ENCODE measurements at regions not wholly inside any gene's neighbourhood (a gene's known extent, or its start where the extent isn't known, plus 50 kb on each side); places are given as distances from the start of the nearest gene placed in this dataset.

GRCh38 chr20:24738981-24739633 is 210.0 kb upstream of the CST7 start:
- no peak for DNase-seq (ENCODE audit: low read depth)

GRCh38 chr20:24739746-24740145 is 209.3 kb upstream of the CST7 start:
- DNase-seq (ENCODE audit: low read depth): no peak

DNA sequence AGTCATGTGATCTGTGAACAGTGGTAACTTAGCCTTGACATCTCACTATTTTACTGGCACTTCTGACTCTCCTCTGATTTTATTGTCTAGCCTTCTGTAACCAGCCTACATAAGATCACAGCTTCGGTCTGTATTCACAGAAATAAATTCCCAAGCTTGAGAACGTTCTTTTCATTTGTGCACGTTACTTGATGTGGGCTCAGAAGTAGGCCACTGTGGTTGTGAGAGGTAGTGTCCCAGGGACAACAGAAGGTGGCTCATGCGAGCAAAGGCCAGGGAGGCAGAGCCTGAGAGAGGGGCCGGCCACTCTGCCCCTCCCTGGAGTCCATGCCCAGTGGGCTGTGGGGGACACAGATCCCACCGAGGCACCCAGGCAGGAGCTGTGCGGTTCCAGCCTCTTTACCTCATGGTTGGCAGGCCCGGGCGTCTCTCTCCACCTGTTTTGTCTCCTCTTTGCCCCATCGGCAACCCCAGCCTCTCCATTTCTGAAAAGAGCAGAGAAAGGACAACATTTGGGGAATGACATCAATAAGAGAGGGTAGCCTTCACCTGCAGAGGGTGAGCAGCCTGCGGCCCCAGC is 207.5 kb upstream of the CST7 start:
- no peak for DNase-seq (ENCODE audit: low read depth)

- DNase-seq (ENCODE audit: low read depth): no peak
These were observed 206.6 kb upstream of the CST7 start for GRCh38 chr20:24742436-24742835.

DNA sequence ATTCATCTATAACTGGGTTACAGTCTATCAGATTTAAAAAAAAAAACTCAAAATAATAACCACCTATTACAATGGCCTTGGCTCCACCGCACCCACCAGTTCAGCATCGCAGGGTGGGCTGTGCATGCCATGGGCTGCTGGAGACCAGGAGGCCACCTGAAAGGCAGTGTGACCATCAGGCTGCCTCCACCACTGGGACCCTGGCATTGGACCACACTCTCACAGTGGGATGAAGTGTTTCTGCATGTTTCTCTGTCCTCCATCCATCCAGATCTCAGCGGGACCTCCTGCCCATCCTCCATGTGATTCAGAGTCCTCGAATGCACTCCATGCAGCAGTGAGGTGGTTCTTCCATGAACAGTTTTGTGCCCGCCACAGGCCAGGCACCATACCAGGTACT is 206.1 kb upstream of the CST7 start:
- DNase-seq (ENCODE audit: low read depth): no peak

GRCh38 chr20:24743641-24744040 is 205.4 kb upstream of the CST7 start:
- no peak for DNase-seq (ENCODE audit: low read depth)

DNA sequence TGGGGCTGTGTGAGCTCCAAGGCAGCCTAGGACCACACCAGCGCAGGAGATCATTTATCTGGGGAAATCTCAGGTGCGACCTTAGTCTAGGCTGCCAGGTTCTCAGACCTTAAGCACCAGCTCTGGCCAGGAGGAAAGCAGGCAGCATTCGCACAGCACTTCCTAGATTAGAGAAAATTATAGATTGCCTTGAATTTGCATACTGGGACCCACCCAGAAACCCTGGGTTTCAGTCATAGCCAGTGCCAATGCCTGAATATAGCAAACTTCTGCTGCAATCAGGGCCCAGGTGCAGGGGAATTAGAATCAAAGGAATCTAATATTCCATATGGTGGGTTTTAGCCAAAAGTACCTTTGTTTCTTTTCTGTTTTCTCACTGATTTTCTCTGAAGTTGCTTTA is 204.3 kb upstream of the CST7 start:
- no peak for DNase-seq (ENCODE audit: low read depth)

GRCh38 chr20:24745206-24745605 is 203.9 kb upstream of the CST7 start:
- no peak for DNase-seq (ENCODE audit: low read depth)

DNA sequence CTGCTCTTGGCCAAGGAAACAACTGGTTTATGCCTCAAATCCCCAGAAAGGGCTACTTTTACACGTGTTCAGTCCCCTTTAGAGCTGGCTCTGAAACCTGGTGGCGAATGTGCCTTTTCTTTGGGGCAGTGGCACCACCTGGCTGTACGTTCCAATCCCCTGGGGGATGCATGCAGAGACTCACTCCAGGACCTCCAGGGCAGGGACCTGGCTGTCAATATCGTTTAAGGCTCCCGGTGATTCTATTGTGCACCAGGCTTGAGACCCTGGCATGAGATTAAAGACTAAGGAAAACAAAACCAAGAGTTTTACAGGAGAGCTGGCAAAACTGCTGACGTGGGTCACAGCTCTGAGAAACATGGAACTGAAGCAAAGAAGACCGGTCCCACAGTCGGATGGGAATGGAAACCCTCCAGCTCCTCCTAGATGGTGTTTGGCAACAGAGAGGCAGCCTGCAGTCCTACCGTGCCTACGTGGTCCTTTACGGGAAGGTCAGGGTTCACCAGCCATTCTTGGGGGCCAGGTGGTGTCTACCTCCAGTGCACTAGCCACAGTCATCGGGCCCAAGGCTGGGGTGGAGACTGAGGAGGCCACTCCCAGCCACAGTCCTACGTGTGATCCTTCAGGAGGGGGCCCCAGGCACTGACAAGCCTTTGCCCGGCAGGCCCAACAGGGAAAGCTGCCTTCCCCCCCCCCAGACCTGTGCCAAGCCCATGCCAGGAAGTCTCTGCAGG is 203.3 kb upstream of the CST7 start:
- no peak for DNase-seq (ENCODE audit: low read depth)

DNA sequence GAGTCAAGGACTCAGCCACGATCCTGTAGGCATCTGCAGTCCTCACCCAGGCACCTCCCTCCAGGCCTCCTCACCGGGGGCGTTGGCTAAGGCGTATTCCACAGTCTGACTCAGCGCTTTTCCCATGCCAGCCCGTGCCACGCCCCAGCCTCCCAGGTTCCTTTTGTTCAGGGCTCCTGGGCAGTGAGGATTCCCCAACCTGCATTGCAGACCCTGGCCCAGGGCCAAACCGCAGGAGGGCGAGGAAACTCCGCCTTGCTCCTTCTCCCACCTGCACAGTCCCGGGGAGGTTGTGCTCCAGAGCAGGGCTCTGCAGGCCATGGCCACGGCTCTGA is 202.8 kb upstream of the CST7 start:
- no peak for DNase-seq (ENCODE audit: low read depth)

GRCh38 chr20:24747010-24747712 is 201.9 kb upstream of the CST7 start:
- DNase-seq (ENCODE audit: low read depth): no peak

DNA sequence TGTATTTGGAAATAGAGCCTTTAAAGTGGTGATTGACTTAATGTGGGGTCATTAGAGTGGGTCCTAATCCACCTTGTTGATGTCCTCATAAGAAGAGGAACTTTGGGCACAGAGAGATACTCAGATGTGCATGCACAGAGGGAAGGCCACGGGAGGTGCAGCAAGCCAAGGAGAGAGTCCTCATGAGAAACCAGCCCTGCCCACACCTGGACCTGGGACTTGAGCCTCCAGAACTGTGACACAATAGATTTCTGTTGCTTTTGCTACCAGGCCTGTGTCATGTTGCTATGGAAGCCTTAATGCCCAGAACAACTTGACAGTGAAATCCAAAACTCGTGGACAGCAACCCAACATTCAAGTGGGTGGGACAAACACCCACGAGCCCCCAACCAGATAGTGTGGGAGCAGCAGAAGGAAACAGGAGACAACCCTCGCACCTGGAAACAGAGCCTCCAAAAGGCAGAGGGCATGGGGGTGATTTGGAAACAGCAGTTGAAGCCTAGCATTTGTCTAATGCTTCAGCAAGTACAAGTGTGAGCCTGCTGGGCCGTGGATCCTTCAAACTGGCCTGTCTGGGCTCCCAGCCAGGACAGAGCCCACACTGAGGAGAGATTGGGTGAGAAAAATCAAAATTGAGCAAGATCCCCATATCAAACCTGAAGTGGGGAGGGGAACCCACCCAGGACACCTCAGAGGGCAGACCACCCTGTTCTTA is 201.0 kb upstream of the CST7 start:
- no peak for DNase-seq (ENCODE audit: low read depth)

GRCh38 chr20:24751551-24751950 is 197.5 kb upstream of the CST7 start:
- no peak for DNase-seq (ENCODE audit: low read depth)

DNA sequence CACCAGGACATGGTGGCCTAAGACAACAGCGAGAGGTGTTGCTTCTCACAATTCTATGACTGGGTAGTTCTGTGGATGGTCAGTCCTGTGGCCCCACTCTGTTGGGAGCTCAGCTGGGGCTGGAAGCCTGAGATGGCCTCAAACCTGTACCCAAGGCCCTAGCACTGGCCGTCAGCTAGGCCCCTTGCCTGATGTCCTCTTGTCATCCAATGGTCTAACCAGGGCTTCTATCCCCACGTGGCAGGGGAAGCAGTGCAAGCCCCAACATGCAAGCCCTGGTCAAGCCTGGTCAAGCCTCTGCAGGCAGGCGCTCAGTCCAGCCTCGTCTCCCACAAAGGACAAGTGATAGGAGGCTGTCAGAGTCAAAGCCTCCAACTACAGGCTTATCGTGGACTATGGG is 196.5 kb upstream of the CST7 start:
- no peak for DNase-seq (ENCODE audit: low read depth)

DNA sequence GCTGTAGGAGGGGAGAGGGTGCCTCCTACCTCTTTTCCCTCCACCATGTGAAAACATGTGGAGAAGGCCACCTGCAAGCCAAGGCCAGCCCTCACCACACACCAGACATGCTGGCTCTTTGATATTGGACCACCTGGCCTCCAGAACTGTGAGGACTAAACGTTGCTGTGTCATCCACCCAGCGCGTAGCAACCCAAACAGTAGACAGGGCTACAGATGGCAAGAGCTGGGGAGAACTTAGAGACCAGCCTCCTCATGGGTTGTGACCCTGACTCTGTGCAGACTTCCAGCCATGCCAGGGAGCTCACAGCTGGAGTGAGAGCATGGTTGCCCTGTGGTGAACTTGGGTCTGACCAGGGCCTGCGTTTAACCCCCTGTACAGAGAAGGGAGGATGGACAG is 195.9 kb upstream of the CST7 start:
- DNase-seq (ENCODE audit: low read depth): no peak

- DNase-seq (ENCODE audit: low read depth): no peak
These were observed 194.4 kb upstream of the CST7 start for GRCh38 chr20:24754691-24755090.

DNA sequence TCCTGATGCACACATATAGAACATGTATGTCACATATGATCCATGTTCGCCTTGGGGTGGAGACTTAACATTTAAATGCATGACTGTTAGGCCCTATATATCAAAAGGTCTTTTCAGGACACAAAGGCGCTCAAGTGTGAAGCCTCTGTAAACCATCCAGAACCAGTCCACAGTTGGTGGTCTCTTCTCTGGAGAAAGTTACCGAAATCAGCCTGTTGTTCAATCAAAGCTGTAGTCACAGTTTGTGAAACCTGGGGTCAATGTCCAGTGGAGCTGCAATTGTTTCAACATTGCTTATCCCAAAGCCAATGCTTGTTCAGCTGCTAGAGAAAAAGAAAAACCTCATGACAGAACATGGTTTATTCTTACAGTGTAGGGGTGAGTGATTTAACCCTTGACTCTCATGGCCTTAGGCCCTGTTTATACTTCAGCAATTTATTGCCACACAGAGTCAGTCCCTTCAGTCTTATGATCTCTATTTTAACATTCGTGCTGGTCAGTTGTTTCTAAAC is 193.6 kb upstream of the CST7 start:
- no peak for DNase-seq (ENCODE audit: low read depth)

GRCh38 chr20:24756292-24757025 is 192.6 kb upstream of the CST7 start:
- no peak for DNase-seq (ENCODE audit: low read depth)

GRCh38 chr20:24761220-24762065 is 187.6 kb upstream of the CST7 start:
- DNase-seq (ENCODE audit: low read depth): no peak

- DNase-seq (ENCODE audit: low read depth): no peak
These were observed 186.7 kb upstream of the CST7 start for GRCh38 chr20:24762371-24762770.
